A549 (cell line): ENCODE measurements at regions not wholly inside any gene's neighbourhood (a gene's known extent, or its start where the extent isn't known, plus 50 kb on each side); places are given as distances from the start of the nearest gene placed in this dataset.
A peak's percentile ranks its signal among the peaks of the same experiment; 100 is the strongest.

Source experiments
- ATAC-seq, 2 experiments: fragments of 200-7000 bp in 1 of 2; fragments of >200 bp in 1 of 2; cut with Nextera tagmentation in 1 of 2; cut with Tn5 transposase in 1 of 2; 3 replicates each; pipeline versions ENCODE4 v1.8.0 to v1.9.1; 2018 to 2020; ENCODE audit warnings: mild to moderate bottlenecking in 1 of 2, moderate library complexity in 1 of 2
- CTCF ChIA-PET: fragments of 300-600 bp; sonication (Branson Sonifier 250); formaldehyde crosslinking; extraction: SDS; loops from one replicate; lab custom pipeline; 2021; ENCODE audit warnings: antibody characterized with exemption, inconsistent platforms; lab: Yijun Ruan, JAX
- POLR2A ChIA-PET: fragments of 350-600 bp; formaldehyde crosslinking; extraction: SDS; loops from one replicate; lab custom pipeline; 2021; ENCODE audit warnings: antibody characterized with exemption, inconsistent platforms; lab: Yijun Ruan, JAX
- DNase-seq, 2 experiments: peaks; one replicate each; pipeline versions ENCODE4 v3.0.0 to v3.0.0-alpha.2; 2011 to 2016; ENCODE audit warnings: low read depth in 1 of 2, low spot score in 1 of 2
- FAIRE-seq: peaks from 2 replicates; lab custom pipeline; 2011; peaks lifted over from hg19 to GRCh38; lab: Jason Lieb, UNC
- H3K27ac ChIP-seq, 2 experiments: fragments of >200 bp; sonication (Bioruptor Twin); formaldehyde crosslinking; 3 replicates each; pipeline ENCODE4 v1.5.1; 2016 to 2017
- H3K4me1 ChIP-seq: fragments of >200 bp; sonication (Bioruptor Twin); formaldehyde crosslinking; 3 replicates; pipeline ENCODE4 v1.6.1; 2016
- H3K4me2 ChIP-seq: fragments of >200 bp; sonication (Bioruptor Twin); formaldehyde crosslinking; 3 replicates; pipeline ENCODE4 v1.6.1; 2016
- H3K4me3 ChIP-seq: fragments of >200 bp; sonication (Bioruptor Twin); formaldehyde crosslinking; 3 replicates; pipeline ENCODE4 v1.5.1; 2016
- H3K9me3 ChIP-seq: fragments of >200 bp; sonication (Bioruptor Twin); formaldehyde crosslinking; 3 replicates; pipeline ENCODE4 v1.6.1; 2016
- CHD2 ChIP-seq: fragments of 150-350 bp; IDR thresholded peaks from 2 replicates; pipeline ENCODE4 v1.6.1; 2014; ENCODE audit warnings: low read length; ENCODE audit not compliant: partially characterized antibody
- FOSL2 ChIP-seq, 2 experiments: fragments of 450-650 bp in 1 of 2; fragments of >200 bp in 1 of 2; sonication (Bioruptor Twin) in 1 of 2; formaldehyde crosslinking; IDR thresholded peaks; 2 replicates each; pipeline versions ENCODE4 v1.5.0 to v1.6.1; 2016 to 2020; ENCODE audit warnings: mild to moderate bottlenecking in 1 of 2, moderate library complexity in 1 of 2
- KDM1A ChIP-seq: fragments of 200-600 bp; sonication (generic); IDR thresholded peaks from 2 replicates; pipeline ENCODE4 v1.6.1; 2016; ENCODE audit warnings: low read depth, mild to moderate bottlenecking
- MYC ChIP-seq: IDR thresholded peaks from 2 replicates; pipeline ENCODE4 v1.6.1; 2012; ENCODE audit warnings: mild to moderate bottlenecking, inconsistent platforms, low read length, improper control_type of control experiment, borderline replicate concordance
- NPAS2 ChIP-seq: fragments of 250-450 bp; sonication (Bioruptor Pico); IDR thresholded peaks from 2 replicates; pipeline ENCODE4 v1.8.0; 2022; ENCODE audit warnings: mild to moderate bottlenecking, moderate library complexity, borderline replicate concordance
- NR3C1 ChIP-seq: fragments of >200 bp; sonication (Bioruptor Twin); formaldehyde crosslinking; IDR thresholded peaks from 3 replicates; pipeline ENCODE4 v1.6.1; 2017
- PHF8 ChIP-seq: fragments of 200-600 bp; sonication (generic); IDR thresholded peaks from 2 replicates; pipeline ENCODE4 v1.6.1; 2016; ENCODE audit warnings: low read depth, mild to moderate bottlenecking, antibody characterized with exemption, moderate library complexity, borderline replicate concordance
- POLR2A ChIP-seq: IDR thresholded peaks from 2 replicates; pipeline ENCODE4 v1.6.1; 2012; ENCODE audit warnings: mild to moderate bottlenecking, low read length
- RFX5 ChIP-seq: fragments of 450-650 bp; IDR thresholded peaks from 2 replicates; pipeline ENCODE4 v1.7.1; 2014; ENCODE audit warnings: antibody characterized with exemption, mild to moderate bottlenecking, moderate library complexity
- RNF2 ChIP-seq: fragments of 200-600 bp; sonication (generic); IDR thresholded peaks from 2 replicates; pipeline ENCODE4 v1.6.1; 2016; ENCODE audit warnings: low read depth, mild to moderate bottlenecking, antibody characterized with exemption, moderate library complexity, borderline replicate concordance
- ZNF302 ChIP-seq: fragments of 250-450 bp; sonication (Bioruptor Pico); IDR thresholded peaks from 2 replicates; pipeline ENCODE4 v1.9.0; 2021; ENCODE audit warnings: inconsistent platforms, mild to moderate bottlenecking, moderate library complexity
- WGBS: methylation state at CpG from one replicate; pipeline ENCODE4 v1.1.6; 2017; ENCODE audit errors: missing lambda C conversion rate; 5-methylcytosine and 5-hydroxymethylcytosine counted together
- TF ChIP-seq, protein P1 (sequence below): fragments of 250-450 bp; sonication (Bioruptor Pico); IDR thresholded peaks from 2 replicates; pipeline ENCODE4 v1.5.0; 2021; ENCODE audit warnings: mild to moderate bottlenecking, moderate library complexity, borderline replicate concordance
- TF ChIP-seq, protein P2 (sequence below): fragments of 150-350 bp; IDR thresholded peaks from 2 replicates; pipeline ENCODE4 v1.6.1; 2014; ENCODE audit warnings: low read depth, mild to moderate bottlenecking, low read length
- TF ChIP-seq, protein P3 (sequence below): fragments of 250-450 bp; sonication (Bioruptor Pico); IDR thresholded peaks from 2 replicates; pipeline ENCODE4 v1.5.0; 2020; ENCODE audit warnings: low read depth, mild to moderate bottlenecking, moderate library complexity
- TF ChIP-seq, protein P4 (sequence below): IDR thresholded peaks from 2 replicates; pipeline ENCODE4 v1.6.1; 2012

DNA sequence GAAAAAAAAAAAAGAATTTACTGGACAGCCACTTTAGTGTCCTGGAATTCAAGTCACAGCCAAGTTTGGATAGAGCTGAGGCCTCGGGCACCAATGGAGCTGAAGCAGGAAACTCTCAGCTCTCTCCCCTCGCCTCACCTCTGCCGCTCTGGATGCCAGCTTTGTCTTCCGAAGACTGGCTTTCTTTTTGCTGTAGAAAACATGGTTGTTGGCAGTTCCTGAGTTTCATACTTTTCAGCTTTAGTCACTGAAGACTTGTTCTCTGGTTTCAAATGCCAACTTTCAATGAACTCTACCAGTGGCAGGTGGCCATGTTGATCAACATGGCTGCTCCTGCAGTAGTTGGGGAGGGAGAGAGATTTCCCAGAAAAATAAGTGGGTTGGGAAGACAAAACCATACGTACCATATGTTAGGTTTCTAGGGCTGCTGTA, 142.2 kb downstream of the SNX18 start:
- WGBS = 65% methylated on average over 5 of the region's 5 CpGs
- H3K4me3 ChIP-seq = no peak overlapping the region
- FAIRE-seq (no peak), ATAC-seq (no peak), DNase-seq (no peak)
- no peaks in the 10 kb centered on the region for H3K4me1 ChIP-seq
- no peak overlapping the region for H3K27ac ChIP-seq
- ChIA-PET POLR2A (no interaction called here), CTCF (interaction anchor here (0.8 kb wide), 1 partner anchor 245 kb away, joined by 3 read pairs; no protein-coding TSS in a partner anchor)
- no peaks in the 10 kb centered on the region for H3K9me3 ChIP-seq
- no peak overlapping the region for H3K4me2 ChIP-seq
- TF ChIP-seq CHD2 = no peak
- TF ChIP-seq, protein P1, sequence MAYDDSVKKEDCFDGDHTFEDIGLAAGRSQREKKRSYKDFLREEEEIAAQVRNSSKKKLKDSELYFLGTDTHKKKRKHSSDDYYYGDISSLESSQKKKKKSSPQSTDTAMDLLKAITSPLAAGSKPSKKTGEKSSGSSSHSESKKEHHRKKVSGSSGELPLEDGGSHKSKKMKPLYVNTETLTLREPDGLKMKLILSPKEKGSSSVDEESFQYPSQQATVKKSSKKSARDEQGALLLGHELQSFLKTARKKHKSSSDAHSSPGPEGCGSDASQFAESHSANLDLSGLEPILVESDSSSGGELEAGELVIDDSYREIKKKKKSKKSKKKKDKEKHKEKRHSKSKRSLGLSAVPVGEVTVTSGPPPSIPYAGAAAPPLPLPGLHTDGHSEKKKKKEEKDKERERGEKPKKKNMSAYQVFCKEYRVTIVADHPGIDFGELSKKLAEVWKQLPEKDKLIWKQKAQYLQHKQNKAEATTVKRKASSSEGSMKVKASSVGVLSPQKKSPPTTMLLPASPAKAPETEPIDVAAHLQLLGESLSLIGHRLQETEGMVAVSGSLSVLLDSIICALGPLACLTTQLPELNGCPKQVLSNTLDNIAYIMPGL (CRISPR knock-in tag) = no peak
- no peak for TF ChIP-seq NR3C1
- TF ChIP-seq, protein P2, sequence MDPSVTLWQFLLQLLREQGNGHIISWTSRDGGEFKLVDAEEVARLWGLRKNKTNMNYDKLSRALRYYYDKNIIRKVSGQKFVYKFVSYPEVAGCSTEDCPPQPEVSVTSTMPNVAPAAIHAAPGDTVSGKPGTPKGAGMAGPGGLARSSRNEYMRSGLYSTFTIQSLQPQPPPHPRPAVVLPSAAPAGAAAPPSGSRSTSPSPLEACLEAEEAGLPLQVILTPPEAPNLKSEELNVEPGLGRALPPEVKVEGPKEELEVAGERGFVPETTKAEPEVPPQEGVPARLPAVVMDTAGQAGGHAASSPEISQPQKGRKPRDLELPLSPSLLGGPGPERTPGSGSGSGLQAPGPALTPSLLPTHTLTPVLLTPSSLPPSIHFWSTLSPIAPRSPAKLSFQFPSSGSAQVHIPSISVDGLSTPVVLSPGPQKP = no peak
- TF ChIP-seq, protein P3, sequence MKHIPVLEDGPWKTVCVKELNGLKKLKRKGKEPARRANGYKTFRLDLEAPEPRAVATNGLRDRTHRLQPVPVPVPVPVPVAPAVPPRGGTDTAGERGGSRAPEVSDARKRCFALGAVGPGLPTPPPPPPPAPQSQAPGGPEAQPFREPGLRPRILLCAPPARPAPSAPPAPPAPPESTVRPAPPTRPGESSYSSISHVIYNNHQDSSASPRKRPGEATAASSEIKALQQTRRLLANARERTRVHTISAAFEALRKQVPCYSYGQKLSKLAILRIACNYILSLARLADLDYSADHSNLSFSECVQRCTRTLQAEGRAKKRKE = no peak
- TF ChIP-seq RFX5 = no peak
- TF ChIP-seq, protein P4, sequence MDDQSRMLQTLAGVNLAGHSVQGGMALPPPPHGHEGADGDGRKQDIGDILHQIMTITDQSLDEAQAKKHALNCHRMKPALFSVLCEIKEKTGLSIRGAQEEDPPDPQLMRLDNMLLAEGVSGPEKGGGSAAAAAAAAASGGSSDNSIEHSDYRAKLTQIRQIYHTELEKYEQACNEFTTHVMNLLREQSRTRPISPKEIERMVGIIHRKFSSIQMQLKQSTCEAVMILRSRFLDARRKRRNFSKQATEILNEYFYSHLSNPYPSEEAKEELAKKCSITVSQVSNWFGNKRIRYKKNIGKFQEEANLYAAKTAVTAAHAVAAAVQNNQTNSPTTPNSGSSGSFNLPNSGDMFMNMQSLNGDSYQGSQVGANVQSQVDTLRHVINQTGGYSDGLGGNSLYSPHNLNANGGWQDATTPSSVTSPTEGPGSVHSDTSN = no peak
- TF ChIP-seq PHF8 = no peak
- no peak for TF ChIP-seq POLR2A
- TF ChIP-seq MYC = no peak
- TF ChIP-seq NPAS2 (CRISPR knock-in tag) = no peak

DNA sequence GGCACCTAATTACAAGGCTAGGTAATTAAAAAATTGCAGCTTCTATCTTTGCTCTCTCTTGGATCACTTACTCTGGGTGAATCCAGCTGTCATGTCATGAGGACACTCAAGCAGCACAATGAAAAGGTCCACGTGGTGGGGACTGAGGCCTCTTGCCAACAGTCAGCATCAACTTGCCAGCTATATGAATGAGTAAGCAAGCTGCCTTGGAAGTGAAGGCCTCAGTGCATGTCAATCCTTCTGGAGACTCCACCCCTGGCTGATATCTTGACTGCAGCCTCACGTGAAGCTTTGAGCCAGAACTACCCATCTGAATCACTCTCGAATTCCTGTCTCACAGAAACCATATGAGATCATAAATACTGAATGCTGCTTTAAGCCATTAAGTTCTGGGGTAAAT, 140.5 kb downstream of the SNX18 start:
- WGBS = 12% methylated on average over 3 of the region's 3 CpGs
- no peaks in the 10 kb centered on the region for H3K9me3 ChIP-seq
- ChIA-PET CTCF (no interaction called here), POLR2A (no interaction called here)
- DNase-seq (peak in 1 of 2 experiments; percentile 3), ATAC-seq (no peak), FAIRE-seq (no peak)
- H3K4me1 ChIP-seq = no peaks in the 10 kb centered on the region
- H3K27ac ChIP-seq = no peak overlapping the region
- TF ChIP-seq RNF2 (no peak), ZNF302 (no peak), FOSL2 (IDR thresholded peaks at IDR 0.05) (no peak), FOSL2 (CRISPR knock-in tag; IDR thresholded peaks at IDR 0.05) (no peak), NR3C1 (no peak), KDM1A (no peak)
- TF ChIP-seq, protein P3 = no peak
- TF ChIP-seq, protein P4 = no peak
- no peak overlapping the region for H3K4me2 ChIP-seq
- H3K4me3 ChIP-seq = no peak overlapping the region
